ENCODE measurements at regions not wholly inside any gene's neighbourhood (a gene's known extent, or its start where the extent isn't known, plus 50 kb on each side); places are given as distances from the start of the nearest gene placed in this dataset.

- TF ChIP-seq CTCF (IDR thresholded peaks at IDR 0.05) (no peak), POLR2A (IDR thresholded peaks at IDR 0.05) (no peak)
Observed at GRCh38 chr7:145850636-145851035, 266.0 kb upstream of the CNTNAP2 start.
